SK-N-SH treated with all-trans-retinoic acid at 6 μM for 48 hours (cell line): ENCODE measurements at regions not wholly inside any gene's neighbourhood (a gene's known extent, or its start where the extent isn't known, plus 50 kb on each side); places are given as distances from the start of the nearest gene placed in this dataset.

Source experiments
- ATAC-seq: fragments of 200-7000 bp; cut with Tn5 transposase; 3 replicates; pipeline ENCODE4 v1.9.1; 2020; ENCODE audit warnings: mild to moderate bottlenecking, moderate library complexity
- ARNTL ChIP-seq: fragments of 450-650 bp; formaldehyde crosslinking; IDR thresholded peaks from 2 replicates; pipeline ENCODE4 v1.5.0; 2020; ENCODE audit warnings: low read depth, mild to moderate bottlenecking, moderate library complexity, borderline replicate concordance
- BACH2 ChIP-seq: fragments of 250-450 bp; sonication (Bioruptor Pico); IDR thresholded peaks from 2 replicates; pipeline ENCODE4 v1.9.0; 2021; ENCODE audit warnings: mild to moderate bottlenecking, borderline replicate concordance
- CREB5 ChIP-seq: fragments of 250-450 bp; sonication (Bioruptor Pico); IDR thresholded peaks from 2 replicates; pipeline ENCODE4 v1.5.1; 2020; ENCODE audit warnings: low read depth, mild to moderate bottlenecking, moderate library complexity
- CSDC2 ChIP-seq: fragments of 250-450 bp; sonication (Bioruptor Pico); IDR thresholded peaks from 2 replicates; pipeline ENCODE4 v1.5.0; 2020; ENCODE audit warnings: mild to moderate bottlenecking, moderate library complexity
- CSRNP3 ChIP-seq: fragments of 250-450 bp; sonication (Bioruptor Pico); IDR thresholded peaks from 2 replicates; pipeline ENCODE4 v1.5.1; 2021; ENCODE audit warnings: mild to moderate bottlenecking, moderate library complexity
- ESRRG ChIP-seq: fragments of 250-450 bp; sonication (Bioruptor Pico); IDR thresholded peaks from 2 replicates; pipeline ENCODE4 v1.6.1; 2021; ENCODE audit warnings: mild to moderate bottlenecking
- GLIS3 ChIP-seq: fragments of 250-450 bp; sonication (Bioruptor Pico); IDR thresholded peaks from 2 replicates; pipeline ENCODE4 v1.5.0; 2020; ENCODE audit warnings: mild to moderate bottlenecking, moderate library complexity
- ISL1 ChIP-seq: fragments of 250-450 bp; sonication (Bioruptor Pico); IDR thresholded peaks from 2 replicates; pipeline ENCODE4 v2.1.2; 2022; ENCODE audit warnings: mild to moderate bottlenecking, moderate library complexity
- PATZ1 ChIP-seq: fragments of 250-450 bp; sonication (Bioruptor Pico); IDR thresholded peaks from 2 replicates; pipeline ENCODE4 v1.8.0; 2020; ENCODE audit warnings: mild to moderate bottlenecking, moderate library complexity, borderline replicate concordance
- POU6F1 ChIP-seq: fragments of 250-450 bp; sonication (Bioruptor Pico); IDR thresholded peaks from 2 replicates; pipeline ENCODE4 v1.8.0; 2021; ENCODE audit warnings: low read depth, mild to moderate bottlenecking, moderate library complexity, borderline replicate concordance
- PPARA ChIP-seq: fragments of 250-450 bp; sonication (Bioruptor Pico); IDR thresholded peaks from 2 replicates; pipeline ENCODE4 v1.5.0; 2020; ENCODE audit warnings: mild to moderate bottlenecking, borderline replicate concordance
- RARB ChIP-seq: fragments of 250-450 bp; sonication (Bioruptor Pico); IDR thresholded peaks from 2 replicates; pipeline ENCODE4 v1.8.0; 2021; ENCODE audit warnings: mild to moderate bottlenecking, moderate library complexity
- SNAI2 ChIP-seq: fragments of 250-450 bp; sonication (Bioruptor Pico); IDR thresholded peaks from 2 replicates; pipeline ENCODE4 v1.5.0; 2020; ENCODE audit warnings: mild to moderate bottlenecking, moderate library complexity
- TCF4 ChIP-seq: fragments of 250-450 bp; sonication (Bioruptor Pico); IDR thresholded peaks from 2 replicates; pipeline ENCODE4 v1.8.0; 2021; ENCODE audit warnings: mild to moderate bottlenecking, moderate library complexity, borderline replicate concordance
- TOX ChIP-seq: fragments of 250-450 bp; sonication (Bioruptor Pico); IDR thresholded peaks from 2 replicates; pipeline ENCODE4 v1.8.0; 2021; ENCODE audit warnings: mild to moderate bottlenecking, moderate library complexity, borderline replicate concordance
- TSHZ2 ChIP-seq: fragments of 250-450 bp; sonication (Bioruptor Pico); IDR thresholded peaks from 2 replicates; pipeline ENCODE4 v1.5.0; 2020; ENCODE audit warnings: mild to moderate bottlenecking, moderate library complexity
- ZC3H10 ChIP-seq: fragments of 250-450 bp; sonication (Bioruptor Pico); IDR thresholded peaks from 2 replicates; pipeline ENCODE4 v1.5.1; 2021; ENCODE audit warnings: mild to moderate bottlenecking, moderate library complexity
- ZFP3 ChIP-seq: fragments of 250-450 bp; sonication (Bioruptor Pico); IDR thresholded peaks from 2 replicates; pipeline ENCODE4 v1.5.0; 2020; ENCODE audit warnings: mild to moderate bottlenecking, moderate library complexity
- ZFP30 ChIP-seq: fragments of 450-650 bp; formaldehyde crosslinking; IDR thresholded peaks from 2 replicates; pipeline ENCODE4 v1.5.0; 2022; ENCODE audit warnings: mild to moderate bottlenecking, moderate library complexity
- ZNF565 ChIP-seq: fragments of 450-650 bp; formaldehyde crosslinking; conservative IDR thresholded peaks from 2 replicates; pipeline ENCODE4 v1.5.0; 2020; ENCODE audit warnings: low read depth, mild to moderate bottlenecking, moderate library complexity
- ZNF70 ChIP-seq: fragments of 450-650 bp; formaldehyde crosslinking; IDR thresholded peaks from 2 replicates; pipeline ENCODE4 v1.5.0; 2020; ENCODE audit warnings: mild to moderate bottlenecking, moderate library complexity
- ZNF8 ChIP-seq: fragments of 450-650 bp; formaldehyde crosslinking; IDR thresholded peaks from 2 replicates; pipeline ENCODE4 v1.5.0; 2020; ENCODE audit warnings: mild to moderate bottlenecking, moderate library complexity

GRCh38 chr4:38236003-38236402, 275.8 kb downstream of the PTTG2 start:
- TF ChIP-seq CSDC2 = no peak
- no peak for TF ChIP-seq POU6F1 (CRISPR knock-in tag)
- no peak for TF ChIP-seq ZFP30
- no peak for TF ChIP-seq ISL1 (CRISPR knock-in tag)
- no peak for TF ChIP-seq ZFP3 (CRISPR knock-in tag)
- no peak for TF ChIP-seq ZNF70
- TF ChIP-seq ZNF8 (CRISPR knock-in tag) = no peak
- TF ChIP-seq TSHZ2 (CRISPR knock-in tag) = no peak
- no peak for TF ChIP-seq PPARA
- no peak for TF ChIP-seq ZC3H10 (CRISPR knock-in tag)
- no peak for TF ChIP-seq BACH2
- no peak for TF ChIP-seq PATZ1 (CRISPR knock-in tag)
- TF ChIP-seq RARB (CRISPR knock-in tag) = no peak
- TF ChIP-seq CSRNP3 (CRISPR knock-in tag) = no peak
- no peak for TF ChIP-seq GLIS3 (CRISPR knock-in tag)
- no peak for TF ChIP-seq TOX
- no peak for TF ChIP-seq ARNTL (CRISPR knock-in tag)
- TF ChIP-seq ZNF565 (CRISPR knock-in tag) = no peak
- no peak for ATAC-seq

GRCh38 chr4:38236503-38236902, 276.3 kb downstream of the PTTG2 start:
- ATAC-seq = no peak
- TF ChIP-seq ZFP30 (no peak), PATZ1 (CRISPR knock-in tag) (no peak), ZNF70 (no peak), TCF4 (no peak), ZC3H10 (CRISPR knock-in tag) (no peak), TOX (no peak), ESRRG (CRISPR knock-in tag) (no peak), ARNTL (CRISPR knock-in tag) (no peak), CSDC2 (no peak), CREB5 (CRISPR knock-in tag) (no peak), SNAI2 (no peak)
